ENCODE measurements at regions not wholly inside any gene's neighbourhood (a gene's known extent, or its start where the extent isn't known, plus 50 kb on each side); places are given as distances from the start of the nearest gene placed in this dataset.
A peak's percentile ranks its signal among the peaks of the same experiment; 100 is the strongest.
"Not testable (repeated sequence)": the region's sequence is repeated elsewhere in the genome, so short reads cannot be mapped to it uniquely, and the experiment has no call there.

DNA sequence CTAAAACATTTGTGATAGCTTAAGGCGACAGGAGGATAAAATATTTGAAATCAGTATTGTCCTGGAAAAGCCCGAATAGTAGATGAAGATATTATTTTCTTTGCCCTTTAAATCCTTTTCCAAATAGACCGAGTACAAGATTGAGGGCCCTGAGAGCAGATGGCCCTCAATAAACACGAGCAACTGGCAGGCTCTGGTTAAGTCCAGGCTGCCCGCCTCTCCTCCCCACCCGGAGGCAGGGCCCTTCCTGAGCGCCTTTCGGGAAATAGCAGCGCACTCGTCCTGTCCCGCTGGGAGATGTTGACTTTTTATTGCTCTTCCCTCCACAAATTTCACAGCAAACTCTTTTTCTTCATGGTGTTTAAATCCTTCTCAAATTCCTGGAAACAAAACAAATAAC is 50.8 kb upstream of the MAX start:
- DNase-seq (ENCODE audit: low read depth in 2 of 2): no peak

DNA sequence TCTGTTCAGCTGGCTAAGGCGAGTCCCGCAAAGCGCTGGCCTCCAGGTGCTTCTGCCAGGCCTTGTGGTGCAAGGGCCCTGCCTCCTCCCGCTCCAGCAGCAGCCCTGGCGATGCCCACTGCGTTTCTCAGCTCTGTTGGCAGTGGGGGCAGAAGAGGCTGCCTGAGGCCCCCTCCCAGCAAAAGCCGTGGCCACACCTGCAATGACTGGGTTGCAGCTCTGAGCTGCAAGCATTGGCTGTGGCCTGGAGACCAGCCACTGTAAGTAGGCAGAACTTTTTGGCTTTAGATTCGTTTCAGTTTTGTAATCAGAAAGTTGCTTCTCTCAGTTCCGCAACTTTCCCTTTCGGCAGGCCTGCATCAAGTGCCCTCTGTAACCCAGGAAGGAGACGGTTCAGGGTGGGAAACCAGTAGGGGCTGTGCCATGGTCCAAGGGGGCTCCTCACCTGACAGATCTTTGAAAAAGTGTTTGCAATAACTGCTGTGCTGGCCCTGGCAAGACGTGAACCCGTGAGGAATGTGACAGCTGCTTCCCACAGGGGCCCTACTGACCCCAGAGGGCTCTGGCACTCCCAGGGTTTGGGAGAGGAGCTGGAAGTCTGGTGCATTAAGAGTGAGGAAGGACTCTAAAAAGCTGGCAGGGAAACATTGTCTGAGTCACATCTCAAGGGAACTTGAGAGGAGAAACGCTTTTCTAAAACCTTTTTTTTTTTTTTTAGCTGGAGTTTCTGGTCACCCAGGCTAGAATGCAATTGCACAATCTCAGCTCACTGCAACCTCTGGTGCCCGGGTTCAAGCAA is 54.5 kb upstream of the MAX start:
- DNase-seq (ENCODE audit: low read depth in 2 of 2): peak; percentile 66

DNA sequence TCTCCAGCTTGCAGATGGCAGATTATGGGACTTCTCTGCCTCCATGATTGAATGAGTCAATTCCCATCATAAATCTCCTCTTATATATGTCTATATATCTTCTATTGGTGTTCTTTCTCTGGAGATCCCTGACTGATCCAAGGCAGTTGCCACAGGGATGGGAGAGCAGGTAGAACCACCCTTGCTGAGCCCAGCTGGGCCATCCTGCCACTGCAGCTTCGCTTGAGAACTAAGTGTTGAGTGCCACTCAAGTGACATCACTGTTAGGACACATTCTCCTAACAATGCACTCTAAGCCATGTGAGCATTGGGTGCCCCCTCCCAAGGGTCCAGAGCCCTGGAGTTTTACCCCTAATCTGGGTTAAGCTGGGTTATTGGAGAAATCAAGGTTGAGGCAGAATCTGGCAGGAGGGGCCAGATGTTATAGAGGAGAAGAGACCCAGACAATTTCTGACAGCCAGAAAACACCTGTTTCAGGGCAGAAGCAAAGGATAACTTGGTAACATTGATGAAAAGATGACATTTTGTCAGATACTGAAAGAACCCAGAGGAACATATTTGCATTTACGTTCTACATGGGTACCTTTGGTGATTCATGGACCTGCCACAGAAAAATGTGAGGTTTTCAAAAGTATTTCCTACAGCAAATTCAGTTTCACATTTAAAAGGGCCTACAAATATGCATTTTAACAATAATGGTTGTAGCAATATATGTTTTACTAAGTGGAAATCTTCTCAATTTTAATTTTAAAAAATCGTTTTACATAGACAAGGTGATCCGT is 57.2 kb upstream of the MAX start:
- no peak for DNase-seq (ENCODE audit: low read depth in 2 of 2)

DNA sequence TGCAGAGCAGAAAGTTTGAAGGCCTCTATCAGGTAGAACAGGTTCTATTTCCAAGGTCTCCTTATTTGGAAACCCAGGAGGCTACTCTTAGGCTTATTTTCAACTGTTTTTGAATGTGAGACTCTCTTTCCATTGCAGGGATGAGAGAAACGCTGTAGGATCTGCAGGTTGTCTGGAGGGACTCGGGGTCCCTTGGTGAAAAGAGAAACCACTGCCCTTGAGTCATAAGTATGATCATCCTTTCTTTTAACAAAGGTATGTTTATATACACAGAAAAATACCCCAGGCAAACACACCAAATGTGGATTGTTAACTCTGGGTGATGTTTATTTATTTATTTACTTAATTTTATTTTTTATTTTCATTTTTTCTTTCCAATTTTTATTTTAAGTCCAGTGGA is 57.8 kb upstream of the MAX start:
- no peak for DNase-seq (ENCODE audit: low read depth in 2 of 2)

DNA sequence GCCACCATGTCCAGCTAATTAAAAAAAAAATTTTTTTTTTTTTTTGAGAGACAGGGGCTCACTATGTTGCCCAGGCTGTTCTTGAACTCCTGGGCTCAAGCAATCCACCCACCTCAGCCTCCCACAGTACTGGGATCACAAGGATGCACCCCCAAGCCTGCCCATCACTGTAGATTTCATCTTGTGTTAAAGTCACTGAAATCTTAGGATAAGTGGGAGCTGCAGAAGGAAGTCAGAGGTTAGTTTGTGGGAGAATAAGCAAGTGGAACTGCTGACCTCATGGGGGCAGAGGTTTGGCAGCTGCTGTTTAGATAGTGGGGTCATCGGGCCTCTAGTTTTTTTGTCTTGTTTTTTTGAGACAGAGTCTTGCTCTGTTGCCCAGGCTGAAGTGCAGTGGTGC is 59.7 kb upstream of the MAX start:
- DNase-seq (ENCODE audit: low read depth in 2 of 2): no peak

DNA sequence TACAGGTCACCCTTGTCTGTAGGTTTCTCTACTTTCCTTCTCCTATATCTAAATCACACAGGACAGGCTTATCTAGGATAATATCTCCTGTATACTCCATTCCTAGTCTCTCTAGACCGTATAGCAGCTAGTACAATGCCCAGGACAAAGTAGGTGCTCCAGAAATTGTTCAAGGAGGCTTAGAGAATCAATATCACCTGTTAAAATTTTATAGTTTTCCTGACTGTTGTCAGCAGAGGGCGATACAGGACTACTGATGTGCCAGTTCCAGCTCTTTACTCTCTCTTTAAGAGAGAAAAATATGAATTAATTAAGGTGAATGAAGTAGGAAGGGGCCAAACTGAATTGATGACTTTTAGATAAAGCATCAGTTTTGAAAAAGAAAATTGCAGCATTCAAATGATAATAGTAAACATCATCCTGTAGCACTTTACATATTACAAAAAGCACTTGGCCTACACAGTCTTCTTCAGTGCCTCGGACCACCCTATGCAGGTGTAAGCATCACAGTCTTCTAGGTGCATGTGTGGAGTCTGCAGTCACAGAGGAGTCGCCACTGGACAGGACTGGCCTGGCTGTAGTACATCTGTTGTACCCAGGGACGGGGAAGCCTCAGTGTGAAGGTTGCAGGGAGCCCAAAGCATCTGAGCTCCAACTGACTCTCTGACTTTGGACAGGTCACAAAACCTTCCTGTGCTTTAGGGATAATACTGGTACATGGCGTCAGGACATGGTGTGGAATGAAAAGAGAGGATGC is 61.9 kb upstream of the MAX start:
- DNase-seq (ENCODE audit: low read depth in 2 of 2): no peak

DNA sequence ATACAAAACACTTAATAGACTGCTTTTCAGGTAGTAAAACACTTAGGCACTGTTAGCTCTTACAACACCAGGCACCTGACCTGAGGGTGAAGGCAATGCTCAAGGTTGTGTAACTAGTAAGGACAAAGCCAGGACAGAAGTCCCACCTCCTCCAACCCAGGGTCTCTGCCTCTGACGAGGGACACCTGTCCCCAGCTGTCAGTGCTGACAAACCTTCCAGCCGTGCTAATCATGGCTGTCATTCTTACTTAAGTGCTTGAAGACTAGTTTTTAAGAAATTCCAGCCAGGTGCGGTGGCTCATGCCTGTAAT is 62.5 kb upstream of the MAX start:
- no peak for DNase-seq (ENCODE audit: low read depth in 2 of 2)

DNA sequence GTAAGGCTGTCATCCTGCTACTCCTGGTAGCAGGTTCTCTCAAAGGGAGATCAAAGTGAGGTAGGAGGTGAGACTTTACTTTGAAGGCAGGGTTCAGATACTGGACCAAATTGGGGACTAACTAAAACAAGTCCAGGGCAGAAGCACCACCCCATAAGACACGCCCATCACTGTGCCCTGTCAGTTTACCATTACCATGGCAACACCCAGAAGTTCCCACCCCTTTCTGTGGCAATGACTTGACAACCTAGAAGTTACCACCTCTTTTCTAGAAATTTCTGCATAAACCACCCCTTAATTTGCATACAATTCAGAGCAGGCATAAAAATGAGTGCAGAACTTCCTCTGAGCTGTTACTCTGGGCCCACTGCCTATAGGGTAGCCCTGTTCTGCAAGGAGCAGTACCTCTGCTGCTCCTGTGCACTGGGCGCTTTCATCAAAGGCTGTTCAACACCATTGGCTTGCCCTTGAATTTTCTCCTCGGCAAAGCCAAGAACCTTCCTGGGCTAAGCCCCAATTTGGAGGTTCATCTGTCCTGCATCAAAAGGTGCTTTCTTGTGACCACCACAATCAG is 64.8 kb upstream of the MAX start:
- no peak for DNase-seq (ENCODE audit: low read depth in 2 of 2)

DNA sequence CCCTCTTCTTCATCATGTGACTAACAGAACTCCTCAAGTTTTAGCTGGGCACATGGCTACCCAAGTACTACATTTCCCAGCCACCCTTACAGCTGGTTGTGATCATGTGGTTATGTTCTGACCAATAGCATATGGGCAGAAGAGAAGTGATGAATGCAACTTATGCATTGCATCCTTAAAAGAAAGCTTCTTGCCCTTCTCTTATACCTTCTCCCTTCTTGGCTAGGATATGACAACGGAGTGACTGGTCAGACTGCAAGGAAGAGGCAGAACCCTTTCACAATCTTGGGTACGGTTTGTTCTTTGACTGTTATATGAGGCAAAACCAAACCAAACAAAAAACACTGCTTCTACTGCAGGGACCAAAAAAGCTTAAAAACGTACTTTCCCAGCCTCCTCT is 66.5 kb upstream of the MAX start:
- no peak for DNase-seq (ENCODE audit: low read depth in 2 of 2)

DNA sequence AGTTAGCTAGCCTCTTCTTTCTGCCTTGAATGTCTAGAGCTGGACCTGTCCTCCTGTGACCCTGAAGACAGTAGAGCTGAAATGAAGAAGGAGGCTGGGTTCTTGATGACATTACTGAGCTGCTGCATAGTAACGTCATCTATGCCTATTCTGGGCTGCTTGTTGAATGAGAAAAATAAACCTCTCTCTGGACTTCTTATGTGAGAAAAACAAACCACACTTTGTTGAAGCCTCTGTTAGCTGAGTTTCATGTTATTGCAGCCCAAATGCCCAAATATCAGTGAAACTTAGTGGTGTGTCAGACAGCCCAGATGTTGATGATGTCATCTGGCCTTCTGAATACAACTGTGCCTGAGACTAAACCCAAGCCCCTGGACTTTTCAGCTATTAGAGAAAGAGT is 67.0 kb upstream of the MAX start:
- no peak for DNase-seq (ENCODE audit: low read depth in 2 of 2)

DNA sequence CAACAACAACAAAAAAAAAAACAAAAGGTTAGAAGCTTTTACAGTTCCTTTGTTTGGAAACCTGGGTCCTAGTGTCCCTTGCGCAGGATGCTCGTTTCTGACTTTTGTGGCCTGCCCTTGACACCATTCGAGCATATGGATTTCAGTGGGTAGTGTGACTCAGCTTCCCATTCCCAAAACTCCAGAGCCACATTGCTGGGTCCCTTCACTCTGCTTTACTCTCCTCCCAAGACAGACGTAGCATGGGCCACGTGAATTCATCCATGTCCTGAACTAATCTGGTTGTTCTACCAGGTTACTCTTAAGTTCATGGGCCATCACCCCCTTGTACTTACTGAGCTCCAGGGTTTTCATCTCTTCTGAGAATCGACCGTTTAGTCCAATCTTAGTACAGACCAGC is 68.0 kb upstream of the MAX start:
- no peak for DNase-seq (ENCODE audit: low read depth in 2 of 2)

DNA sequence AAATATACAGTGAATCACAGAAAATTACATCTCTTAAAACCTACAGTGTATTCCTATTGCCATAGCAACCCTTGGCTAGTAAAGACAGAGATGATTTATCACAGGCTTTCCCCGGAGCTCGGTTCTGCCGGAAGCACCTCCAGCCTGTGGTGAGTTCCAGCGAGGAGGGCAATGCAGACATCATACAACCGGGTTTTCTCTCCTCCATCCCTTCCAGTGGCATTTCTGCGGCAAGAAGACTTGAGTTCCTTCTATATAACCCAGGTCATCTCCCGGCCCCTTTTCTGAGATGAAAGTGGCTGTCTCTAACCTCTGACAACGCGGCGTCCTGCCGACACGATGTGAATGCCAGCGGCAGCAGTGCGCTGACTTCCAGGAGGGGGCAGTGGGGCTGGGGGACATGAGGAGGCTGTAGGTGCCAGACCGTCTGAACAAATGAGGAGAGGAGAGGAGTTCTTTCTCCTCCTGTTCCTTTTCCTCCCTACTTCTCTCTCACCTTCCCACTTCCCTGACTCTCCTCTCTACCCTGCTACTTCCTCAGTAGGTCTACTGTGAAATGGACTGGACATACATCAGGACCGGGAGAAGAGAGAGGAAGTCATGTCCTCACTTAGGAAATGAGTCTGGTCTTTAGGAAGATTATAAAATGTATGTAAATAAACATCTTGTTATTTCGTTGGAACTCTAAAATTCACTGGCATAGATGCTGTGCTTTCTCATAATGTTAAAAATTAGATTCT is 68.6 kb upstream of the MAX start:
- DNase-seq (ENCODE audit: low read depth in 2 of 2): peak; percentile 48

DNA sequence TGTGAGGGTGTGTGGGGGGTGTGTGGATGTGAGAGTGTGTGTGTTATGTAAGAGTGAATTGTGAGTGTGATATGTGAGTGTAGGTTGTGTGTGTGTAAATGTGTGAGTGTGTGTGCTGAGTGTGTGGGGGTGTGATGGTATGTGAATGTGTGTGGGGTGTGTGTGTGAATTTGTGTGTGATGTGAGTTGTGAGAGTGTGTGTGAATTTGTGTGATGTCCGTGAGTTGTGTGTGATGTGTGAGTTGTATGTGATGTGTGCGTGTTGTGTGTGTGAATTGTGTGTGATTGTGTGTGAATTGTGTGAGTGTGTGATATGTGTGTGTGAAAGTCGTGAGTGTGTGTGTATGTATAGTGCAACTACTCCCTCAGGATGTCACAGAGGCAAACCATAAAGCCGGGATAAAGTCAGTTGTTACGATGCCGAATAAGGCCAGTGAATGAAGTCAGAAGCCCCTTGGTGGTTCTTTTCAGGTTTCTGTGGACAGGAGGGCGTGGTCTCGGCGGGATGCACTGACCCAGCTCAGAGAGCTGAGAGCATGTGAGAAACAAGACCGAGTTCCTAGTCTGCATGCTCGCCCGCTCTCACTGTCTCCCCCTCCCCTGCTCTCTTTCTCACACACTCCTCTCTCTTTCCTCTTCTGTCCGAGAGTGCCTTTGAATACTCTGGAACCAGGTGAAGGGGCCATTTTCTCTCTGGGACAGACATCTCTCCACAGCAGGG is 71.8 kb upstream of the MAX start:
- DNase-seq (ENCODE audit: low read depth in 2 of 2): no peak

DNA sequence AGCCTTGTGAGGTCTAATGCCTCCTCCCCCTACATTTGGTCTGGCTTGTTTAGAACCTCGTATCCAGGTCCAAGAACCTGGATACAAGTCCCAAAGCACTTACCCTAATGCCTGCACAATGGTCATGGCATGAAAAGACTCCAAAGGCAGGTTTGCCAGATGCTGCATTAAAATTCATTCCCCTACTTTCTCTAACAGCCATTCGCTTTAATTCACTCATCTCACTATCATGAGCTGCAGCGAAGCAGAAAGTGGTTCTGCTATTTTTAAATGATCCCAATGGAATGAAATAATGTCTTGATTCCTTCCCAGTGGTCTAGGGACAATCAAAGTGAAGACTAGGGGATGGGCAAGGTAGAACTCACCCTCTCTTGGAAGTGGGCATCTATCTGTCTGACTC is 72.5 kb upstream of the MAX start:
- no peak for DNase-seq (ENCODE audit: low read depth in 2 of 2)

DNA sequence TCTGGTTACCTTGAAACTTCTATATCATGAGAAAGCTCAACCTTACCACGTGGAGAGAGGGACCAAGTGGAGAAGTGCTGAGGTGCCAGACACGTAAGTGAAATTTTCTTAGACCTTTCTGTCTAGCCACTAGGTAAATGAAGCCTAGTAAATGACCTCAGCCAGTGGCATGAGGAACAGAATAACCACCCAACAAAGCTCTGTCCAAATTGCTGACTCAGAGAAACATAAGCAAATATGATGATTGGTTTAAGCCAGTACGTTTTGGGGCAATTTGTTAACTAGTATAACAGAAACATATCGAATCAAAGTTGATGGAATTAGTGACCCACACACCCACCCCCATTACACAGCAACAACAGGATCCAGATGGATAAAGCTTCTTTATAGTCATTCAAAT is 75.2 kb upstream of the MAX start:
- no peak for DNase-seq (ENCODE audit: low read depth in 2 of 2)

DNA sequence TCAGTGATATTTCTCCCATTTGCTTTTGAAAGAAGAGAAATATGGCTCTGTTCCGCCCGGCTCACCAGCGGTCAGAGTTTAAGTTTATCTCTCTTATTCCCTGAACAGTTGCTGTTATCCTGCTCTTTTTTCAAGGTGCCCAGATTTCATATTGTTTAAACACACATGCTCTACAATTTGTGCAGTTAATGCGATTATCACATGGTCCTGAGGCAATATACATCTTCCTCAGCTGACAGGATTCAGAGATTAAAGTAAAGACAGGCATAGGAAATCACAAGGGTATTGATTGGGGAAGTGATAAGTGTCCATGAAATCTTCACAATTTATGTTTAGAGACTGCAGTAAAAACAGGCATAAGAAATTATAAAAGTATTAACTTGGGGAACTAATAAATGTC is 76.9 kb upstream of the MAX start:
- not testable (repeated sequence) for DNase-seq (ENCODE audit: low read depth in 2 of 2)

DNA sequence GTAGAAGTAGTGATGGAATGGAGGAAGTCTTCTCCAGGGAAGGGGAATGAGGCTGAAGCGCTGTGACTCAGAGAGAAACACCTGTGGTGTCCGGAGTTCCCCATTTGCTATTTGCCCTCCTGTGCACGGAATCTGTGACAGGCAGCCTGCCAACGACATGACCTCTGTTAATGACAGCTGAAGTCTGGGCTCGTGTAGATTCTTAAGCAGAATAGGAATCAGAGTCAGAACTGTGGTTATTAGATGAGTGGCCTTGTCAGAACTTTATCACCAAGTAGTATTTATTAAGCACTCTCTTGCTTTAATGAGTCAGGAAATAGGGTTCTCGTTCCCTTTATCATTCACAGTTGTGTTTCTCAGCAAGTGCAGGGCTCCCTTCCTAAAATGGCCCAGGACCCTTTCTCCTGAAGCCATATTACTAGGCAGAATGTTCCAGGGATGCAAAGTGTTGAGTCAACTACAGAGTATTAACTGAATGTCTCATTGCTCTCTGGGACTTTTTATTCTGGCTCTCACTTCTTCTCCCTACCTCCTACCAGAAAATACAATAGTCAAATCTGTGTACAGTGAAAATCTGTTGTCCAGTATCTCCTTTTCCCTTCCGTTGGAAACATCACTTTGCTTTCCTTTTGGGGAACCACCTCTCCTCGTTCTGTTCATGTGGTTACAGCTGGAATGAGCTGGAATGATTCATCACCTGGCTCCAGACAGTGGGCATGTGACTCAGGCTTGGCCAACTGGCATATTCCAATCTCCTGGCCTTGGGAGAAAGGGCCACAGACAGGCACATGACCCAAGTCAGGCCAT is 77.8 kb upstream of the MAX start:
- peak in 1 of 2 experiments; percentile 39 for DNase-seq (ENCODE audit: low read depth in 2 of 2)

DNA sequence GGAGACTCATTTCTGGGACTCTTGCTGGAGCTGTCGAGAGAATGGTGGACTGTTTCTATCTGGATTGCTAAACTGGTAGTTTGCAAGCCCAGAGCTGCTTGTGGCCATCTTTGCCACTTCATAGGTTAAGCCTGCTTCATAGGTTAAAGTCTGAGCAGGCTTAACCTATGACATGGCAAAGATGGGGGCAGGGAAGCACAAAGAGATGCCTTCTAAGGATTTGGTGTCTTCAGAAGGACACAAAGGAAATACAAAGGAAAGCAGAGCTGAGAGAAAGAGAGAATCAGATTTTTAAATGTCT is 78.4 kb upstream of the MAX start:
- DNase-seq (ENCODE audit: low read depth in 2 of 2): no peak

DNA sequence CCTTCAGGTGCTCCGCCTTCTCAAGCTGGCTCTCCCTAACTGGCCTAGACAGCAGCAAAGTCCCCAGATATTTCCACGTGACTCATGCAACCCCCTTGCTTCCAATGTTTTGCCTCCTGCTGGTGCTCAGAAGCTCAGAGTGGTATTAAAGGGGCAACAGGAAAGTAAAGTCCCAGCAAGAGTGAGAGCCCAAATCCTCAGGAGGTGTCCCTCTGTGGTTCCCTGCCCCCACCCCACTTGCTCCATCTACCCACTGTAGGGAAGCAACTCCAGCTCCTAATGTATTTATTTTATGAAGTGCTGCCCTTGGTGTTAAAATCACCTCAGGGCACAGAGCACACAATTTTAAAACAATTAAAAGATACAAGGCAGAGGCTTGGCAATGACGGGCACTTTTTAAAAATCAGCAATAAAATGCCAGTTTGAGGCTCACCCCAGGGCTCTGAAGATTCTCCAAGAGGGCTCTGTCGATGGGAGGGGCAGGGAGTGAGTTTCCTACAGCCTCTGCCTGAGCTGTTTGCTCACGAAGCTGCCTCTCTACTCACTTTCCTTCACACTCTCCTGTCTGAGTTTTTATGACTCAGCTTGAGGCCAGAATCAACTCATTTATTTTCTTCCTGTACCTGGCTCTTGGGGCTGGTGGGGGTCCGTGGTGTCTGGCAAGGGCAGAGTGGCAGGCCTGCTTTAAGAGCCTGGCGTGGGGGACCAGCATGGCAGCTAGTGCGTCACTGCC is 81.9 kb upstream of the MAX start:
- no peak for DNase-seq (ENCODE audit: low read depth in 2 of 2)

DNA sequence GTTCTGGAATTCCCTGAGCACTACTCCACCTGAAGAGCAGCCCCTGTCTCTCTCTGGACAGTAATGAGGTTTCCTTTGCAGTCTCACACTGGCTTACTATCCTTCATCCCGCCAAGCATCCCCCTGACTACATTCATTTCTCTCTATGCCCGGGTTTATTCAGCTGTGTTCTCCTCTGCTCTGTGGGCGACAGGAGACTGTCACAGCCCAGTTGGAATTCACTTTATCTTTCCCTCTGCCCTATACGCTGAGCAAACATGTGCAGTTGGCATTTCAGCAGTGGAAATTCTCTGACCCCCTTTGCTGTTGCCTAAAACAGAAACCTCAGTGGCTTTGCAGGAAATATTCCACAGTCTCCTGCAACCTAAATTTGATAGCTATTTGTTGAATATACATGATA is 83.5 kb upstream of the MAX start:
- no peak for DNase-seq (ENCODE audit: low read depth in 2 of 2)

Data from fibroblast of skin of left quadriceps (primary cell).